GM19023 (cell line): ENCODE measurements at regions not wholly inside any gene's neighbourhood (a gene's known extent, or its start where the extent isn't known, plus 50 kb on each side); places are given as distances from the start of the nearest gene placed in this dataset.

Experiments used
- ATAC-seq: cut with Tn5 transposase; IDR thresholded peaks from one replicate; pipeline ENCODE4 v1.9.1; 2021; ENCODE audit warnings: mild to moderate bottlenecking, moderate library complexity; ENCODE audit not compliant: unreplicated experiment

- ATAC-seq, result no peak
These were observed 179.3 kb downstream of the KATNAL1 start for GRCh38 chr13:30128095-30128494.

- ATAC-seq, result no peak
These were observed 180.4 kb downstream of the KATNAL1 start for GRCh38 chr13:30126903-30127428.

GRCh38 chr13:30125422-30126073 lies 181.8 kb downstream of the KATNAL1 start:
- ATAC-seq, result no peak

DNA sequence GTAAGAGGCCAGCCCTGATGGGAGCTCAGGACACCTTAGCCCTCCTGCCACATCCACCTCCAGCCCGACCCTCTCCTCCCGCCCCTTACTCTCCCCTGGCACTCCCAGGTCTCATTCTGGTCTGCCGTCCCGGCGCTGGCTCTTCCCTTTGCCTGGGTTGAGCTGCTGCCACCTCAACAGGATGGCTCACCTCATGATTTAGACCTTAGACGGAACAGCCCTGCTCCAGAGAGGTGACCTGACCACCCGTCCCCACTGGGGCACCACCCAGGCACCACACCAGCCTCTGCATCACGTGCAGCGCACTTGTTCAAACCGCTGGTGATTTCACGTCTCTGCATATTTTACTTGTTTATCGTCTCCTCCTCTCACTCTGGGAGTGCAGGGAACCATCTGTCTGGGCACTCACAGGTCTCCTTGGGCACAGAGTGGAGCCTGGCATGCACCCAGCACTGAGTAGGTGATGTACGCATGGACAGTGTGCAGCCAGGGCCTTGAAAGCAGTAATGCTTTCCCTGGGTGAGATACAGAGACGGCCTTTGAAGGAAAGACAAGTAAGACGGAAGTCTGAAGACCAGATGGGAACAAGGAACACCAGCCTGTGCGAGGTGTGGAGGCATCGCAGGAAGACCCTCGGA lies 183.1 kb downstream of the KATNAL1 start:
- no peak for ATAC-seq

- no peak for ATAC-seq
These were observed 183.8 kb downstream of the KATNAL1 start for GRCh38 chr13:30123575-30123974.

GRCh38 chr13:30121666-30122065 lies 185.7 kb downstream of the KATNAL1 start:
- ATAC-seq, result no peak

- ATAC-seq, result no peak
These were observed 186.1 kb downstream of the KATNAL1 start for GRCh38 chr13:30121244-30121643.

DNA sequence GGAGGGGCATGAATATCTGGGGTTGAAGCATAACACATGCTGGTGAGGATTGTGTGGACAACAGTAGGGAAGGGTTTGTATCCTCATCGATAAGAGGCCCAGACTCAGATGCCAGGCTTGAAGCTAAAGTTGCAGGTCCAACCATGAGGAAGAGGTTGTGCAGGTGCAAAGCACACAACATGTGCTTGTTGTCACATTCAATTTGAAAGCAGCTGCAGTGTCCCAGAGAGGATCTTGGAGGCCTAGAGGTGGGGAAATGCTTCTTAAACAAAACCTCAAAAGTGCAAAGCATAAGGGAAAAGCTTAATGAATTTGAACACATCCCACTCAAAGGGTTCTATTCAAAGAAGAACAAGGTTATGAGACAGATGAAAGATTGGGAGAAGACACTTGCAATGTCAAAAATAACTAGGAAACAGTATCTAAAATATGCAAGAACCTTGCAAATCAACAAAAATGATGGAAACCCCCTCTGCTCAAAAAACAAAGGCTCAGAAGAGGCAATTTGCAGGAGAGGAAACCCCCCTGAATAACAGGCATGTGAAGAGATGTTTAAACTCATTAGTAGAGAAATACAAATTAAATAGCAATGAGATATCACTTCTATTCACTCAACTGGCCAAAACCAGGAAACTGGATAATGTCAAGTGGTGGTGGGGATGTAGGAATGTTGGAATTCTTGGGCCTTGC lies 187.1 kb downstream of the KATNAL1 start:
- ATAC-seq, result no peak

GRCh38 chr13:30119476-30119875 lies 187.9 kb downstream of the KATNAL1 start:
- ATAC-seq, result no peak

GRCh38 chr13:30116379-30116778 lies 191.0 kb downstream of the KATNAL1 start:
- ATAC-seq, result no peak

DNA sequence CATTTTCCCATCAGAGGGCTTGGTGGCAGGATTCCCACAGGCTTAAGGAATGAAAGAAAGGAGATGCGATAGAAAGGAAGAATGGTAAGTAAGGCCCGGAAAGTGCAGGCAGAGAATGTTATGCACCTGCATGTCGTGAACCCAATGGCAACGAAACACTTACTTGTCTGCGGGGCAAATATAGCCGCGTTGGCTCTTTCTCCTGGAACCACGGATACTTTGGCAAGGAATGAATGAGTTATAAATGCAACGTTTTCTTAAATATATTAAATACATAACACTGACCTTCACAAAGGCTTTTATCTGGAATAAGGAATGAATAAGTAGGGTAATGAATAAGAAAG lies 192.1 kb downstream of the KATNAL1 start:
- no peak for ATAC-seq

GRCh38 chr13:30114571-30115256 lies 192.6 kb downstream of the KATNAL1 start:
- peak; percentile 87 for ATAC-seq

- no peak for ATAC-seq
These were observed 193.3 kb downstream of the KATNAL1 start for GRCh38 chr13:30113983-30114570.

- ATAC-seq, result no peak
These were observed 193.8 kb downstream of the KATNAL1 start for GRCh38 chr13:30113551-30113950.

DNA sequence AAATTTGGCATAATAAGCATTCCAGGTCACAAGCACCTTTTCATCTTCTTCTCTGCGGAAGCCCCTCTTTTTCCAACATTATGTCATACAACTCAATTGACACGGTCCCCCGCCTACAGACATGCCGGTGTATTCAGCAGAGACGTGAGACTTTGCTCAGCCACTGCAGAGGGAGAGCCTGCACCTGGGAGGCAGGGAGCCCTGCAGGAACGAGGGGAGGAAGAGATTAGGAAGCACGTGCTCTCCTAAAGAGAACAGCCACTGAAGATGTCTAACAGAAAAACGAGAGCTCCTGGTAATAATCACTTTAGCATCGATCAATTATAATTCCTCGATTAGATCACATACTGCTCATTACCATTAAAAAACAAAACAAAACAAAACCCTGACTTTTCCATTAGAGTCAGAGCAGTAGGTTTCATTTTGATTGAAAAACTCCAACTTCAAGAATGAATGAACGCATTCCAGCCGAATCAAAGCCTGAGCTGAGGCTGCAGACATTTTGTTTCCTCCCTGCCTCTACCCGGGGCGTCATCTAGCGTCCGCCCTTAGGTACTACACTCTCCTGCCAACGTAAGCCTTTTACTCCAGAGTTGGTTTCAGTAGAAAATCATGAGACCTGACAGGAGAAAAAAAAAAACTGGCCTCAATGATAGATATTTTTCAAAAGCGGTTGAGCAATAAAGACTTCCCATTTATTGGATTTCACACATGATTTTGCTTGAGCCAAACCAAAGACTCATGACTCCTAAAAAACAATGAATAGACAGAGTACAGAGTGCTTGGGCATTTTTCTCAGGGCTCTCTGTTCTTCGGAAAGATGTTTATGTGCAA lies 194.5 kb downstream of the KATNAL1 start:
- ATAC-seq, result peak; percentile 46

DNA sequence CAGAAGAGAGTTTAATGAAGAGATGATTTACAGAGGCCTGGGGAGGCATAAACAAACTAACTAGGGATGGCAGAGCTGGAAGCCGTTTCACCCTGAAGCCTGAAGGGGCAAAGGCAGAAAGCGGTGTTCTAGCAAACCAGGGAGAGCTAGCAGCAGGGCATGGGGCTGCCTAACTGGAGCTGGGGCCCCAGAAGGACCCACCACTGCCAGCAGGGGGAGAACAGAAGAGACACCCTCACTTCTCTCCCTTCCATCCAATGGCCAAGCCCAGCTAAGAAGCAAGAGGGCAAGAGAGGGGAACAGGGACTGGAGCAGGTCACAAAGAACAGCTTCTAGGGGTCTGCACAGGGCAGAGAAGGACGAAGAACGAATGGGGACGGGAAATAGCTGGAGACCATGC lies 195.5 kb downstream of the KATNAL1 start:
- ATAC-seq, result no peak

DNA sequence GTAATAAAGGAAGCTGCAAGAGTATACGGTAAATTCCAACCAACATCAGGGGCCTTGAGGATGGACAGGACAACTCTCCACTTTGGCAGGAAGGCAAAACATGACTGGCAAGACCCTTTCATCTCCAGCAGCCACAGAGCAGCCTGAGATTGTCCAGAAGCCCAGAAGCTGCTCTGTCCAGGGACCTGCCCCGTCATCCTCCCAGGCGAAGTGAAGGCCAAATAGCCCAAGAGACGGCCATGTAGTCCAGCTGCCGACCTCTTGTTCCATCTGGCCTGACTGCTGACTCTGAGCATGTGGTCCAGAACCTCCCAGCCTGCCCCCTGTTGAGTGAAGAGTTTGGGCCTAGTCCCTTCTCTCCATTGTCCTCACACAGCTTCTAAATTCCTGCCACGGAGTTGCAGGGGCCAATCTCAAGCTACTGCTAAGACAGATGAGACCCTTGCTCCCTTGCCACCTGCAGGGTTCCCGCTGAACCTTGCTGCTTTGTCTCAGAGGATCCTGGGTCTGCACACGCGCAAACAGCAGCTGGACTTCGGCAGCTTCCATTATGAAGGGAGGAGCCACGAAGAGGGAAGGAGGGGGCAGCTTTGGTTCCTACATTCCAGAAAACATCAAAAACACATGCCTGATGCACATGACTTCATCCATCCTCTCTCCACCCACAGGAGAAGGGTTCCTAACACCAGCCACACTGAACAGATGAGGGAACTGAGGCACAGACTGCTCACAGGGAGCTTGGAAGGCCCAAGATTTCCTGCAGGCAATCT lies 196.9 kb downstream of the KATNAL1 start:
- ATAC-seq, result no peak

- no peak for ATAC-seq
These were observed 197.7 kb downstream of the KATNAL1 start for GRCh38 chr13:30109471-30110135.

GRCh38 chr13:30108913-30109237 lies 198.5 kb downstream of the KATNAL1 start:
- no peak for ATAC-seq
